Glutamatergic neuron (in vitro differentiated cells): ENCODE measurements at regions not wholly inside any gene's neighbourhood (a gene's known extent, or its start where the extent isn't known, plus 50 kb on each side); places are given as distances from the start of the nearest gene placed in this dataset.

Experiments
- DNase-seq: peaks from one replicate; pipeline ENCODE4 v3.0.0; 2022
- H3K27ac Mint-ChIP-seq: one replicate; pipeline ENCODE4 v1.8.0; 2020; ENCODE audit warnings: mild to moderate bottlenecking, mixed read lengths, inconsistent platforms; ENCODE audit not compliant: unreplicated experiment
- H3K27me3 Mint-ChIP-seq: one replicate; pipeline ENCODE4 v1.8.0; 2020; ENCODE audit warnings: mild to moderate bottlenecking, moderate library complexity, mixed read lengths, inconsistent platforms; ENCODE audit not compliant: unreplicated experiment
- H3K36me3 Mint-ChIP-seq: one replicate; pipeline ENCODE4 v1.8.0; 2020; ENCODE audit warnings: mild to moderate bottlenecking, mixed read lengths, inconsistent platforms; ENCODE audit not compliant: unreplicated experiment
- H3K4me1 Mint-ChIP-seq: one replicate; pipeline ENCODE4 v1.8.0; 2020; ENCODE audit warnings: mild to moderate bottlenecking, low read depth, mixed read lengths, inconsistent platforms; ENCODE audit not compliant: unreplicated experiment
- H3K4me3 Mint-ChIP-seq: one replicate; pipeline ENCODE4 v1.8.0; 2020; ENCODE audit warnings: mild to moderate bottlenecking, mixed read lengths, inconsistent platforms; ENCODE audit not compliant: unreplicated experiment
- H3K9me3 Mint-ChIP-seq: one replicate; pipeline ENCODE4 v1.8.0; 2020; ENCODE audit warnings: mild to moderate bottlenecking, moderate library complexity, mixed read lengths, inconsistent platforms; ENCODE audit not compliant: unreplicated experiment
- TF ChIP-seq, protein P1 (sequence below): fragments of 200-600 bp; sonication (generic); IDR thresholded peaks from one replicate; pipeline ENCODE4 v1.5.0; 2021; ENCODE audit not compliant: partially characterized antibody, unreplicated experiment

DNA sequence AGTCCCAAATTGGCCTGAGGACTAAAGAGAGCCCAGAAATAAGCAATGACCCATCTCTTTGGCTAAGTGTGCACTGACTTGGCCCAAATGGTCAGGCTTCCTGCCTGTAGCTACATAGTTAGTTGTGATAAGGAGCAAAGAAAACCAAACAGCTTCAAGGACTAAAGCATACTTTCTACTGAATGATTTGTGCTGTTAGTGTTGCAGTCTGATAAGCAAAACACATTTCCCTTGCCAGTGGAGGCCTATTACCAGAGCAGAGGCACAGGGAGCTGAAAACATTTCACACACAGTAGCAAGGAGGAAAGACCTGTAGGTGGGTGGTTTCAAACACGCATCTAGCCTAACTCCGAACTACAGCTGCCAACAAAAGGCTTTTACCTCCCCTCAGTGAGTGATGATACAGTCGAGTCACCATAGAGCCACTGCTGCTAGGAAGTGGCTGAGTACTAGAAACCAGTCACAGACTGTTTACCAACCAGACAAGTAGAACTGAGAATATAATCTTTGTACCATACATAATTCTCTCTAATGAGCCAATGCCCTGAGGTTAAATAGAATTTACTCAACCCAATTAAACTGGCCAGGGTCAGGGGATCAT, 222.3 kb upstream of the THBS1 start:
- Mint-ChIP-seq H3K4me1 (peaks cover 2% of the 10 kb centered on the region), H3K9me3 (no peaks in the 10 kb centered on the region), H3K27ac (no peak overlapping the region), H3K4me3 (no peak overlapping the region), H3K27me3 (no peaks in the 10 kb centered on the region), H3K36me3 (no peaks in the 10 kb centered on the region)
- TF ChIP-seq, protein P1, sequence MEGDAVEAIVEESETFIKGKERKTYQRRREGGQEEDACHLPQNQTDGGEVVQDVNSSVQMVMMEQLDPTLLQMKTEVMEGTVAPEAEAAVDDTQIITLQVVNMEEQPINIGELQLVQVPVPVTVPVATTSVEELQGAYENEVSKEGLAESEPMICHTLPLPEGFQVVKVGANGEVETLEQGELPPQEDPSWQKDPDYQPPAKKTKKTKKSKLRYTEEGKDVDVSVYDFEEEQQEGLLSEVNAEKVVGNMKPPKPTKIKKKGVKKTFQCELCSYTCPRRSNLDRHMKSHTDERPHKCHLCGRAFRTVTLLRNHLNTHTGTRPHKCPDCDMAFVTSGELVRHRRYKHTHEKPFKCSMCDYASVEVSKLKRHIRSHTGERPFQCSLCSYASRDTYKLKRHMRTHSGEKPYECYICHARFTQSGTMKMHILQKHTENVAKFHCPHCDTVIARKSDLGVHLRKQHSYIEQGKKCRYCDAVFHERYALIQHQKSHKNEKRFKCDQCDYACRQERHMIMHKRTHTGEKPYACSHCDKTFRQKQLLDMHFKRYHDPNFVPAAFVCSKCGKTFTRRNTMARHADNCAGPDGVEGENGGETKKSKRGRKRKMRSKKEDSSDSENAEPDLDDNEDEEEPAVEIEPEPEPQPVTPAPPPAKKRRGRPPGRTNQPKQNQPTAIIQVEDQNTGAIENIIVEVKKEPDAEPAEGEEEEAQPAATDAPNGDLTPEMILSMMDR, result no peak
- DNase-seq, result no peak

DNA sequence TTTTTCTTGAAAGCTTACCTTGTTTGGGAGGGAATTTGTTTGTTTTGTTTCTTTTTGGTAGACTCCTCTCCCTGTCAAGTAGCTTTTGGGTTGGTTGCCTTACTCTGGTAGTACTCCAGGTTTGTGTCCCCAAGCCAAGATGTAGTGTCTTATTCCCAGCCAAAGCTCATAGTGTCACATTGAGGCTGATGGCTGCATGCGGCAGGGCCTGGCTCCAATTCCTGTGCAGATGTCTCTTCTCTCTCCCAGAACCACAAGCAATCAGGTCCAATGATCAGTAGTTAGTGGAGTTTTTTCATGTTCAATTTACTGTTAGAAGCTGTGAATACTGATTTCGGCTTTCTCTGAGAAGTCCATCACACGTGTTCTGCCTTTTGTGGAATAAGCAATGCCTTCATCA, 221.1 kb upstream of the THBS1 start:
- Mint-ChIP-seq H3K9me3 (no peaks in the 10 kb centered on the region), H3K36me3 (no peaks in the 10 kb centered on the region), H3K27me3 (no peaks in the 10 kb centered on the region), H3K27ac (no peak overlapping the region), H3K4me1 (peaks cover 2% of the 10 kb centered on the region), H3K4me3 (no peak overlapping the region)
- no peak for DNase-seq
- TF ChIP-seq, protein P1, result no peak

DNA sequence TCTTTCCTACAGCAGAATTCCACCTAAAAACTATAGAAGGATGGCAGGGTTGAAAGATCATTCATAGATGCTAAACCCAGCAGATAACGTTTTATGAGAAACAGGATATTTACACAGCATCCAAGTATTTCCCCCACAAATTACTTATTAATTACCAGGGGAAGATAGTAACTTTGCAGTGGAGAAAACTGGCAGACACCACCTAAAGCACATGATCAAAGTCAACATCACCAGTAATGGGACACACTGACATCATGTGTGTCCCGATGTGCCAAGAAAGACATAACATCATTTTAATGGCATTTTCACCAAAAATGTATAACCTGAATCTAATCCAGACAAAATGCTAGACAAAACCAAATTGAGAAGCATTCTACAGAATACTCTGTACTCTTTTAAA, 220.4 kb upstream of the THBS1 start:
- TF ChIP-seq, protein P1, result no peak
- no peak for DNase-seq
- Mint-ChIP-seq H3K36me3 (no peaks in the 10 kb centered on the region), H3K4me1 (peaks cover 2% of the 10 kb centered on the region), H3K4me3 (no peak overlapping the region), H3K27ac (no peak overlapping the region), H3K27me3 (no peaks in the 10 kb centered on the region), H3K9me3 (no peaks in the 10 kb centered on the region)

DNA sequence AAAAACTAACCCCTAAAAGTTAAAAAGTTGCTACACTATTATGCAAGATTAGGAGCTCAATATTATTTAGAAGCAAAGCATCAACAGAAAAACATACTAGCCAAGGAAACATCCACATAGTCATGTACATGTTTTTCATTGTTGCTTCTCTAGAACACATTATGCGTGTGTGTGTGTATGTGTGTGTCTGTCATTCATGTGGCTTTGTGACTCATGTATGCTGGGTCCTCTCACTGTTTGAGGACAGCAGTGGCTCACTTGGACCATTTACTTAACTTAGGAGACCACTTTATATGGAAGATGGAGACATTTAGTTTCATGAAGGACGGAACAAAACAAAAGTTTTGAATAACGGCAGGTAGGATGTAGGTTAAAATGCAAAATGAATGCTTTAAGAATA, 219.4 kb upstream of the THBS1 start:
- TF ChIP-seq, protein P1, result no peak
- Mint-ChIP-seq H3K9me3 (no peaks in the 10 kb centered on the region), H3K4me3 (no peak overlapping the region), H3K36me3 (no peaks in the 10 kb centered on the region), H3K4me1 (peaks cover 2% of the 10 kb centered on the region), H3K27ac (no peak overlapping the region), H3K27me3 (no peaks in the 10 kb centered on the region)
- no peak for DNase-seq

DNA sequence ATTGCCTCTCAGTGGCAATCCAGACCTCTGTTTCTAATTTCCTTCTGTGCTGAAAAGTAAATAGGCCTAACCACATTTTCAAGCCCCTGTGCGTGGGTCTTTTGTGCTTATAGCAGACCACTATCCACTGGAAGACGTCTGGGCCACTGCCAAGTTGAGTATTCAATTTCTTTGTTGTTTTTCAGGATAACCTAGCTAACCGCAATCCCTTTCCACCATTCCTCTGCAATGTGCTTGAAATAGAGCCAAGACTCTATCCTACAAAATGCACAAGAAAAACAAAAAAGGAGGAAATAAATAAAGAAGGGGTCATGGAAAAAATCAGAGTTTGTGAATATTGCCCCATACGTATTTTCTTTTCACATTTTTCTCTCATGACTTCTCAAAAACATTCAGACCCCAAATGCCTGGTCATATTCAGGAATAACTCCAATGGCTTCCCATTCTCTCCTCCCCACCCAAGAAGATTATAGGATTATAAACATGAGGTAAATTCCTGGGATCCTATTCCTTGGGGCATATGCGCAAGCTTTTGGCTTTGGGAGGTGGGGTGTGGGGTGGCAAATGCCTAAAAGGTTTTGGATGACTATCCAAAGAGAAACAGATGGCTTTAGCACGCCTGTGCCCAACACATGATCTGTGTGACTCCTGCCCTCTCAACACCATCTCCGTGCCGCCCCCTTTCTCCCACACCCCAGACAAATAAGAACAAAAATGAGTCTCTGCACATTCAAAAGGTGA, 217.9 kb upstream of the THBS1 start:
- H3K4me1 Mint-ChIP-seq, result peaks cover 2% of the 10 kb centered on the region
- no peaks in the 10 kb centered on the region for H3K9me3 Mint-ChIP-seq
- no peak for DNase-seq
- H3K4me3 Mint-ChIP-seq, result no peak overlapping the region
- no peaks in the 10 kb centered on the region for H3K36me3 Mint-ChIP-seq
- no peak overlapping the region for H3K27ac Mint-ChIP-seq
- TF ChIP-seq, protein P1, result no peak
- H3K27me3 Mint-ChIP-seq, result no peaks in the 10 kb centered on the region
